PC-9 (cell line): ENCODE measurements at regions not wholly inside any gene's neighbourhood (a gene's known extent, or its start where the extent isn't known, plus 50 kb on each side); places are given as distances from the start of the nearest gene placed in this dataset.

Experiments used
- BruUV-seq: library from RNA; stranded (reverse); fragments of 400-500 nt; replicated peaks from 2 replicates; lab custom pipeline; 2021; lab: Mats Ljungman, UMichigan
- CTCF ChIA-PET: fragments of 300-600 bp; sonication (Branson Sonifier 250); formaldehyde crosslinking; loops from one replicate; lab custom pipeline; 2022; ENCODE audit warnings: antibody characterized with exemption; lab: Charles Lee
- POLR2A ChIA-PET: fragments of 300-600 bp; sonication (Branson Sonifier 250); formaldehyde crosslinking; loops from one replicate; lab custom pipeline; 2022; ENCODE audit warnings: antibody characterized with exemption; ENCODE audit not compliant: unreplicated experiment; lab: Charles Lee
- DNase-seq, 2 experiments: peaks; one replicate each; pipeline versions ENCODE4 v3.0.0 to v3.0.0-alpha.2; 2015 to 2022; ENCODE audit warnings: mixed read lengths in 1 of 2
- H2AFZ ChIP-seq: fragments of 200-600 bp; sonication (generic); 2 replicates; pipeline ENCODE4 v1.8.1; 2017; ENCODE audit warnings: antibody characterized with exemption
- H3F3A ChIP-seq: fragments of 200-600 bp; sonication (generic); 2 replicates; pipeline ENCODE4 v1.8.1; 2017; ENCODE audit warnings: antibody characterized with exemption, mild to moderate bottlenecking, low read depth; ENCODE audit not compliant: insufficient read depth
- H3K27ac ChIP-seq: fragments of 200-600 bp; sonication (generic); 2 replicates; pipeline ENCODE4 v1.6.1; 2016; ENCODE audit warnings: mixed run types
- H3K27me3 ChIP-seq: fragments of 200-600 bp; sonication (generic); 2 replicates; pipeline ENCODE4 v1.6.1; 2016; ENCODE audit warnings: low read depth, mixed run types; ENCODE audit not compliant: insufficient read depth
- H3K36me3 ChIP-seq: fragments of 200-600 bp; sonication (generic); 2 replicates; pipeline ENCODE4 v1.6.1; 2016; ENCODE audit warnings: low read depth, mixed run types
- H3K4me1 ChIP-seq: fragments of 200-600 bp; sonication (generic); replicated peaks from 2 replicates; pipeline ENCODE4 v1.6.1; 2016; ENCODE audit warnings: mixed run types; ENCODE audit not compliant: insufficient read depth
- H3K4me2 ChIP-seq: fragments of 200-600 bp; sonication (generic); 2 replicates; pipeline ENCODE4 v1.6.1; 2017; ENCODE audit warnings: mixed run types
- H3K4me3 ChIP-seq: fragments of 200-600 bp; sonication (generic); 2 replicates; pipeline ENCODE4 v1.6.1; 2016; ENCODE audit warnings: mixed run types
- H3K79me2 ChIP-seq: fragments of 200-600 bp; sonication (generic); 2 replicates; pipeline ENCODE4 v1.6.1; 2017; ENCODE audit warnings: low read depth, mixed run types
- H3K9me2 ChIP-seq: fragments of 200-600 bp; sonication (generic); 2 replicates; pipeline ENCODE4 v1.8.1; 2017; ENCODE audit warnings: mild to moderate bottlenecking; ENCODE audit not compliant: insufficient read depth
- H3K9me3 ChIP-seq: fragments of 200-600 bp; sonication (generic); 2 replicates; pipeline ENCODE4 v1.8.1; 2016; ENCODE audit warnings: low read depth; ENCODE audit not compliant: insufficient read depth
- H4K20me1 ChIP-seq: fragments of 200-600 bp; sonication (generic); 2 replicates; pipeline ENCODE4 v1.8.1; 2017; ENCODE audit not compliant: insufficient read depth
- CTCF ChIP-seq: fragments of 200-600 bp; sonication (generic); conservative IDR thresholded peaks from 2 replicates; pipeline ENCODE4 v1.6.1; 2017; ENCODE audit warnings: mixed run types, antibody characterized with exemption, mild to moderate bottlenecking, moderate library complexity
- EZH2 ChIP-seq: fragments of 200-600 bp; sonication (generic); IDR thresholded peaks from 2 replicates; pipeline ENCODE4 v1.8.0; 2017; ENCODE audit warnings: antibody characterized with exemption, low read depth
- intact Hi-C: fragments of 100-400 bp; cut with micrococcal nuclease; formaldehyde crosslinking; loops from one replicate; pipeline ENCODE4 v1.10.0; 2022; ENCODE audit not compliant: unreplicated experiment

GRCh38 chr9:110066929-110067716 lies 140.8 kb downstream of the C9orf152 start:
- TF ChIP-seq CTCF (no peak), EZH2 (no peak)
- Histone ChIP-seq H2AFZ (no peak overlapping the region), H3K4me3 (no peak overlapping the region), H3K27me3 (no peaks in the 10 kb centered on the region), H3F3A (no peaks in the 10 kb centered on the region), H3K4me2 (no peak overlapping the region), H3K4me1 (0 out of 2 replicates have a peak, but pooled peaks cover 6% of the 10 kb centered on the region), H4K20me1 (no peaks in the 10 kb centered on the region; the same call in 1 of the 2 replicates), H3K79me2 (peaks cover 70% of the 10 kb centered on the region), H3K36me3 (peaks cover 6% of the 10 kb centered on the region), H3K9me2 (no peaks in the 10 kb centered on the region), H3K9me3 (no peaks in the 10 kb centered on the region), H3K27ac (no peak overlapping the region)
- no peak for DNase-seq
- ChIA-PET POLR2A (interaction anchor here (0.7 kb wide), 1 partner anchor 83 kb away, joined by 6 read pairs; no protein-coding TSS in a partner anchor), CTCF (interaction anchor here (0.5 kb wide), 1 partner anchor 10 kb away, joined by 11 read pairs; no protein-coding TSS in a partner anchor)
- BruUV-seq = no TSS peak
- intact Hi-C loops = no loop called here

DNA sequence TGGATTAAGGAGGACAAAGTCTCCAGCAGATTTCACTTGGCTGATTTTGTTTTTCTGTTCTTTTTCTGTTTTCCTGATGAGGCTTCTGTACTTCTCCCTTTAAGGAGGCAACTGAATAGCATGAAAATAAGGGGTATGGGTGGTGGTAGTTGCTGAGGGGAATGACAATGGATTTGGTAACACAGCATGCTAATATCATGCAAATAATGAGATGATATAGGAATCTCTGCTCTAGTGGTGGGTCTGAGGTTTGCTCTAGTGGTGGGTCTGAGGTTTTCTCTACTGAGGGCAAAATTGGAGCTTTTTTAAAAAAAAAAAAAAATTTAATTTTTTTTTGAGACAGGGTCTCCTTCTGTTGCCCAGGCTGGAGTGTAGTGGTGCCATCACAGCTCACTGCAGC lies 139.7 kb downstream of the C9orf152 start:
- ChIA-PET POLR2A (no interaction called here), CTCF (no interaction called here)
- Histone ChIP-seq H3K27ac (no peak overlapping the region), H4K20me1 (no peaks in the 10 kb centered on the region; the same call in 1 of the 2 replicates), H3F3A (no peaks in the 10 kb centered on the region), H3K4me2 (no peak overlapping the region), H3K36me3 (0 out of 2 replicates have a peak, but pooled peaks cover 4% of the 10 kb centered on the region), H2AFZ (no peak overlapping the region), H3K4me3 (no peak overlapping the region), H3K9me3 (no peaks in the 10 kb centered on the region), H3K9me2 (no peaks in the 10 kb centered on the region), H3K79me2 (peaks cover 71% of the 10 kb centered on the region), H3K27me3 (no peaks in the 10 kb centered on the region), H3K4me1 (0 out of 2 replicates have a peak, but pooled peaks cover 6% of the 10 kb centered on the region)
- BruUV-seq = no TSS peak
- no peak for DNase-seq
- intact Hi-C loops = no loop called here
- TF ChIP-seq EZH2 = no peak
- no peak for TF ChIP-seq CTCF

DNA sequence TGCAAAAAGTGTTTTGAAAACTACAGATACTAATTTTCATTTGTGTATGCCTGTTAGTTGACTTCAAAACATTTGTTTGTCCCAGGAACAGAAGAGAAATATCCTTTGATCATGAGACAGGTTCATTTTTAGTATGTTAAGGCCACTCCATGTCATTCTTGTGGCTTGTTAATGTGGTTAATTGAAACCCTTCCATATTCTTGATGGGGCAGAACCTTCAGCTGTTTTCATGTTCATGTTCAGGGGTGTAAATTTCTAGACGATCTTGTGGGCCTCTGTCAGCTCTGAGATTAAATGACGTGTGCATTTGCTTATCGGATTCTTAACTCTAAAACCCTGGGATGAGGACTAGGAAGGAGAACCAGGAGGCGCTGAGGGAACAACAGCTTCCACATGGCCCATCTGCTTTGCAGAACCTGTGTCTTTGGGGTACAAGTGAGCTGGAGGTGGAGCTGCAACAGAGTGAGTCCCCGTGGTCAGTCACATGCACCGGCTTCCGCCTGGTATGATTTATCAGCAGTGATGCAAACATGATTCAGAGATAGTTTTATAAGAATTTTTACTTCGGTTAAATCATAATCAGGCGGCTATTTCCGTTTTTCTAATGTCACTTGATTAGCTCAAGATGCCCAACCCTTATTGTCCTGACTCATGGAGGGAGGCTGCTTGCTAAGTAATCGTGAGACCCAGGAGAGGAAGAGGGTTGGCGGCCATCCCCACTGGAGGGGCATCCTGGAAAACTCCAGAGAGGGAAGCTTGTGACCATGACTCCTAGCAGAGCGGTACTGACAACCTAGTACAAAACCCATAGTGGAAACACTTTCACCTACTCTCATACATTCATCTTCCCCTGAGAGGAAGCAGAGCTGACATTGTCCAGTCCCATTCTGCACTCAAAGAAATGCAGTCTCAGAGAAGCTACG lies 138.4 kb downstream of the C9orf152 start:
- H3K27me3 ChIP-seq = no peaks in the 10 kb centered on the region
- H3K4me3 ChIP-seq = no peak overlapping the region
- H3F3A ChIP-seq = no peaks in the 10 kb centered on the region
- 0 out of 2 replicates have a peak, but pooled peaks cover 4% of the 10 kb centered on the region for H3K36me3 ChIP-seq
- H2AFZ ChIP-seq = no peak overlapping the region
- no peaks in the 10 kb centered on the region; the same call in 1 of the 2 replicates for H4K20me1 ChIP-seq
- ChIA-PET POLR2A (interaction anchor here (0.6 kb wide), 2 partner anchors 187 to 200 kb away, joined by 4 to 5 read pairs; partner anchors contain the start of gene TXN), CTCF (interaction anchor here (0.6 kb wide), 1 partner anchor 166 kb away, joined by 3 read pairs; no protein-coding TSS in a partner anchor)
- H3K4me1 ChIP-seq = 0 out of 2 replicates have a peak, but pooled peaks cover 6% of the 10 kb centered on the region
- no peaks in the 10 kb centered on the region for H3K9me3 ChIP-seq
- no TSS peak for BruUV-seq
- no peak for DNase-seq
- H3K79me2 ChIP-seq = peaks cover 65% of the 10 kb centered on the region
- no peak overlapping the region for H3K4me2 ChIP-seq
- H3K27ac ChIP-seq = no peak overlapping the region
- intact Hi-C loops = no loop called here
- TF ChIP-seq CTCF (no peak), EZH2 (no peak)
- no peaks in the 10 kb centered on the region for H3K9me2 ChIP-seq
